HG03378 (cell line): ENCODE measurements at regions not wholly inside any gene's neighbourhood (a gene's known extent, or its start where the extent isn't known, plus 50 kb on each side); places are given as distances from the start of the nearest gene placed in this dataset.

Experiments
- ATAC-seq: cut with Tn5 transposase; IDR thresholded peaks from one replicate; pipeline ENCODE4 v1.9.1; 2021; ENCODE audit warnings: mild to moderate bottlenecking, moderate library complexity; ENCODE audit not compliant: unreplicated experiment

GRCh38 chr2:175574069-175574468, 392.6 kb upstream of the ATP5MC3 start:
- ATAC-seq = no peak

- ATAC-seq = no peak
These were observed 389.7 kb upstream of the ATP5MC3 start for GRCh38 chr2:175571078-175571653.

DNA sequence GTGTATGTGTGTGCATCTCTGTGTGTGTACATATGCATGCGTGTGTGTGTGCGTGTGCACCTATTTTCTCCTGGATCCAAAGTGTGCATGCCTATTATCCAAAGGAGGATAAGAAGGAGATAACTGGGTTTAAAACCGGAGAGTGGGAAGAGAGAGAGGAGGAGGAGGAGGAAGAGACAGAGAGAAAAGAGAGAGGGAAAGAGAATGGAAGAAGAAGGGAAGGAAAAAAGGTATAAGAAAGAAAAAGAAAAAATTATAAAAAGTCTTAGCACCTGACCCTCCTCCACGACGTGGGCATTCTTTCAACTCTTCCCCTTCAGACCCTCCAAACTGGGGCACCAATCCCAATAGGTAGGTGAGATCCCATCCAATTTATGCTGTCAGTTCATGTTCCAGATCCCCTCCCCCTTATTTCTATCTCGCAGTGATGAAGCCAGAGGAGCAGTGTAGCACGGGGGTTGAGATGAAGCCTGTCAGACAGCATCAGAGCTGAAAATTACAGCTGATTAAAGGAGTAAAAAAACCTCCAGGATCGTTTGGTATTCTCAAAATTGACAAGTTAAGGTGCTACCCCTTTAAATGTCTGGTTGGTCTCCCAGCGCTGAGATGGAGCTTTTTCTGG, 386.7 kb upstream of the ATP5MC3 start:
- no peak for ATAC-seq

DNA sequence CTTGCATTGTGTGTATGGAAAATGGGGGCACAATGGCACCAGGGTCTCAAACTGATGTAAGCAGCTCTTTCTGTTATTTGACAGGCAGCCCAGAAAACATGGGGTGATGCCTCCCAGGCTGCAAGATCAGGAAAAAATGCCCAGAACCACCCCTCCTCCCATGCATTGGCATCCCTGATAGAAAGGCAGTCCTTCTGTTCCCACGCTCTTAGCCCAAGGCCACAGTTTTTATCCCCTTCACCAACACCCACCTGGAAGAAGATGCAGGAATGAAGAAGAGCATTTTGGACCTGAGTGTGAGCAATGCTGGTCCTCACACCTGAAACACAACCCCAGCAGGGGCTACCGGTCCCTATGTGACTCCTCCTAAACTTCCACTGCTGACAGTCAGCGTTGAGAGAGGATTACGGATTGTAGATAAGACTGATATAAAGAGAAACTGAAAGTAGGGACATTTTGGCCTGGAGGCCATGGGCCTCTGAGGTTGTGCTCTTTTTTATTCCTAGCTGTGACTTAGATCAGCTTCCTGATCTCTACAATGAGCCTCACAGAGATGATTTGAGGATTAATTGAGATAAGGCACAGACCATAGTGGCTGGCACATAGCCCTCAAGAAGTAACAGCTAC, 386.0 kb upstream of the ATP5MC3 start:
- no peak for ATAC-seq

DNA sequence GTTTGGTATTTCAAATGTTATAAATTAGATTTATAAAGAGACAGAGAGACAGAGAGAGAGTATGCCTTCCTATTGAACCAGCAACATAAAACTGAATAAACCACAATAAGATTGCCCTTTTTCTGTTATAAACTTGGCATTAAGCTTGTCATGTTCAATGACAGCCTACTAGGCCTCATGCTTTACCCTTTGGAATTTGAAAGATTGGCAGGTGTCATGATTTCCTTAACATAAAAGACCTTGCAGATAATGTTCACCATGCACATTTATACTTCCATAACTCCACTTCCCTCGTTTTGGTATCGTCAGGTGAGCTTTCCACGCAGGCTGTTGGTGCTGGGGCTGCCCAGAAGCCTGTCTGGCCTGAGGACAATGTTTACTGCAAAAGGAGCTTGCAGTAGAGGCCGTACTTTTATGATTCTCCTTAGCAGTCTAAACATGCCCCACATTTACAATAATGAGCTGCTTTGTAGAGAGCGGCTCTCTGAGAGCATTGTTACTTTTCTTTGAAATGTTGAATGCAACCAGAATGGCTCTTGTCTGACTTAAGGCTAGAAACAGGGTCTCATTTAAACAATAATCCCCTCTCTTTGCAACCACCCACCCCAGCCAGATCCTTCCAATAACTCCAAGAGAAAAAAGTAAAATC, 379.1 kb upstream of the ATP5MC3 start:
- ATAC-seq = no peak

- ATAC-seq = no peak
These were observed 378.1 kb upstream of the ATP5MC3 start for GRCh38 chr2:175559613-175560012.

DNA sequence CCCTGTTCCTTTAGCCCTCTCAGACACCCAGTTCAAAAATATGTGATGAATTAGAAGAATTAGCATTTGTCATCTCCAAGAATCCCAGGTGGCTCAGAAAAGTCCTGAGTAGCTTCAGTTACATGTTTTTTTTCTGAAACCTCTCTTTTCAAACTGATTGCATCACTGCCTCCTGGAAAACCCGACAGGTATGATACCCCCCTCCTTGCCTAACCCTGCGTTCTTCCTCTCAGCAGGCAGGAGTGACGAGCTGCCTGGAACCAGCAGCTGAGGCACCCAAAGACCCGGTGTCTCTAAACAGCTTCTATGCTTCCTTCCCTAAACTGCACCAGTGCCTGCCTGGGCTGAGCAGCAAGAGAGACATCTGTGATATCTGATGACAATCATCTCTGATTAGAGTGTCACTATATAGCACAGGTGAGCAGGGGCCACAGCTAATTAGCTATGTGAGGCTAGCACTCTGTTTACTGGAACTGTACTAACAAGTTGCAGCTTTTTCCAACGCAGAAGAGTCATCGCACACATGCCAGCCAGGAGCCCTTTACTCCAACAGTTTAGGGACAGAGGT, 376.4 kb upstream of the ATP5MC3 start:
- ATAC-seq = no peak

- no peak for ATAC-seq
These were observed 372.4 kb upstream of the ATP5MC3 start for GRCh38 chr2:175553910-175554309.

GRCh38 chr2:175552902-175553301, 371.4 kb upstream of the ATP5MC3 start:
- no peak for ATAC-seq

DNA sequence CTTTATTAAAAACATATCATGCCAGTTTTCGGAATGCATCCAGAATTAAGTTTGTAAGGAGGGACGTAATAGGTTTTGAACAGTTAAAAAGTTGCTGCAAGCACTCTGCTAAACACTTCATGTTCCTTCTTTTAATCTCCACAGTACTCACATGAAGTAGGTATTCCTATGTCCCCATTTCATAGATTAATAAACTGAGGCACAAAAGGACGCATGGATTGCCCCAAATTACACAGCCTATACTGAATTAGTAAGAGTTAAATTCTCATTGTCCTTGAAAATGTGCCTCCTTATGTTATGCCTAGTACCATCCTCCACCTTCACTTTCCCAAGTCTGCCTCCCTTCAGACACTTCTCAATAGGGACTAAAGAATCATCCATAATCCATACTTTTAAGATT, 358.9 kb upstream of the ATP5MC3 start:
- ATAC-seq = no peak

- no peak for ATAC-seq
These were observed 357.6 kb upstream of the ATP5MC3 start for GRCh38 chr2:175539122-175539521.

- ATAC-seq = no peak
These were observed 354.5 kb upstream of the ATP5MC3 start for GRCh38 chr2:175536059-175536458.

DNA sequence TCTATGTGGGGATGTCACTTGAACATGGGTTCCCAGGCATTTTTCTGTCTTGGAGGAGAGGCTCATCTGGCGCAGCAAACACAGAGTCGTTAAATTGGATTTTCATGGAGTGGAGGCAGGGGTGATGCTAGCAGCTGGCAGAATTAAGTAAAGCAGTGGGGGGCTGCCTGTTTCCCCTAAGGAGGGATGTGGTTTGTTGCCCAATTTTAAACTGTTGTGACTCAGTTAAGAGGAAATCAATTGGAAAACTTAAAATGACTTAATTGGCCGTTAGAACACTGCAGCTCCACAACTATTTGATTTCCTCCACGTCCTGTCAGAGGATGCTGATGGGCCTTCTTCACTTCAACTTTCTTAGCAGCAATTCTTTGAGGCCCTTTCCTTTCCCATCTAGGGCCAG, 354.1 kb upstream of the ATP5MC3 start:
- ATAC-seq = no peak

GRCh38 chr2:175525975-175526374, 344.5 kb upstream of the ATP5MC3 start:
- no peak for ATAC-seq

GRCh38 chr2:175523001-175523400, 341.5 kb upstream of the ATP5MC3 start:
- no peak for ATAC-seq

DNA sequence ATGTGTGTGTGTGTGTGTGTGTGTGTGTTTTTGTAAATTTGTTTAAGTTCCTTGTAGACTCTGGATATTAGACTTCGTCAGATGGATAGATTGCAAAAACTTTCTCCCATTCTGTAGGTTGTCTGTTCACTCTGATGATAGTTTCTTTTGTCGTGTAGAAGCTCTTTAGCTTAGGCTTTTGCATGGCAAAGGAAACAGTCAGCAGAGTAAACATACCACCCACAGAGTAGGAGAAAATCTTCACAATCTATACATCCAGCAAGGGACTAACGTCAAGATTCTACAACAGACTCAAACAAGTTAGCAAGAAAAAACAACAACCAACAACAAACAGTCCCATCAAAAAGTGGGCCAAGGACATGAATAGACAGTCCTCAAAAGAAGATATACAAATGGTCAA, 336.7 kb upstream of the ATP5MC3 start:
- ATAC-seq = no peak

DNA sequence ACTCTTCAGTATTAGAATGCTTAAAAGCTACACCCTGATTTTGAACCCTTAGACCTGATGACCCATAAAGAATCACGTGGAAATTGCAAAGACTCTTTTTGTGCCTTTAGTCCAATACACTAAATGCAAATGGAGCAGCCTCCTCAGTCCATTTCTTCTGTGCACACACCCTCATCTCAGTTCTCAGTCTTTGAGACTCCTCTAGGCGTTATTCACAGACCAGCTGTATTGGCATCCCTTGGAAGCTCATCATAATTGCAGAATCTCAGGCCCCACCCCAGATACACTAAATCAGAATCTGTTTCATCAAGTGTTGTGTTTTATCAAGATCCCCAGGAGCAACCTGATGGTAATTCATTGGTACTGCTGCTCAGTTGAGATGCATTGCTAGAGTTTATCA, 335.0 kb upstream of the ATP5MC3 start:
- no peak for ATAC-seq

DNA sequence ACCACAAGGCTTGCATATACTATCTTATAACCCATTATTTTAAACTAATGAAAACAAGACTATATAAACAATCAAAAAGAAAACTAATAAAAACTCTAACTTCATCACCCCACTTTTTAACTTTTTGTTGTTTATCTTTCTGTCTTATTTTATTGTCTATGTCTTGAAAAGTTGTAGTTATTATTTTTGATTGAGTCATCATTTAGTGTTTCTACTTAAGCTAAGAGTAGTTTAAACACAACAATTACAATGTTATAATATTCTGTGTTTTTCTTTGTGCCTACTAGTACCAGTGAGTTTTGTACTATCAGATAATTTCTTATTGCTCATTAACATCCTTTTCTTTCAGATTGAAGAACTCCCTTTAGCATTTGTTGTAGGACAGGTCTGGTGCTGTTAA, 318.7 kb upstream of the ATP5MC3 start:
- no peak for ATAC-seq

GRCh38 chr2:175490360-175490791, 308.9 kb upstream of the ATP5MC3 start:
- ATAC-seq = no peak

- no peak for ATAC-seq
These were observed 296.7 kb upstream of the ATP5MC3 start for GRCh38 chr2:175478096-175478768.

GRCh38 chr2:175476948-175477347, 295.4 kb upstream of the ATP5MC3 start:
- no peak for ATAC-seq
